ENCODE measurements at regions not wholly inside any gene's neighbourhood (a gene's known extent, or its start where the extent isn't known, plus 50 kb on each side); places are given as distances from the start of the nearest gene placed in this dataset.

GRCh38 chr3:189530822-189531221 is 100.4 kb upstream of the TP63 start:
- no peak for TF ChIP-seq POLR2A (IDR thresholded peaks at IDR 0.05)
- no peak for TF ChIP-seq CTCF (IDR thresholded peaks at IDR 0.05)

All from prostate gland (tissue), 2 donors.